Fibroblast of the aortic adventitia (primary cell): ENCODE measurements at regions not wholly inside any gene's neighbourhood (a gene's known extent, or its start where the extent isn't known, plus 50 kb on each side); places are given as distances from the start of the nearest gene placed in this dataset.

Experiments
- DNase-seq: peaks from one replicate; pipeline ENCODE4 v3.0.0-alpha.2; 2010; ENCODE audit warnings: low read depth
- H3K4me3 ChIP-seq: 2 replicates; pipeline ENCODE4 v1.5.1; 2011; ENCODE audit warnings: low read depth, mild to moderate bottlenecking, control low read depth, low read length, moderate library complexity
- TF ChIP-seq, protein P1 (sequence below): IDR thresholded peaks from 2 replicates; pipeline ENCODE4 v1.5.1; 2011; ENCODE audit warnings: mild to moderate bottlenecking, low read length, control low read depth, inconsistent platforms; ENCODE audit not compliant: insufficient read depth

DNA sequence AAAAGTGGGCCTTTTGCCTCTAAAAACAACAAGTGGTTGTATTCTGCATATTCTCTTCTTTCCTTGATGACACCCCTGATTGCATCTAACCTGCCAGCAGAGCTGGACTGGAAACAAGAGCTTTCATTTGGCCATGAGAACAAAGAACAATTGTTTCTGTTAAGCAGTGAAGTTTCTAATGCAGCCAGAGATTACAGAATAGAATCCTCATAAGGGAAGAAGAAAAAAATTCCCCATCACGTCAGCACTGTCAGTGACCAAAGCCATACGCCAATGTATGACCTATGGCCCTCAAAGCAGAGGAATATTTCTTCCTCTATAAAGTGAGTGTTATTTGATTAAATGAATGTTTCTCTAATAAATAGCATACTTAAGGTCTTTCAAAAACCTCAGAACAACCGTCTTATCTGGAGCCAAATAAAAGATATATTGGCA, 529.1 kb upstream of the INTU start:
- no peak overlapping the region for H3K4me3 ChIP-seq
- TF ChIP-seq, protein P1, sequence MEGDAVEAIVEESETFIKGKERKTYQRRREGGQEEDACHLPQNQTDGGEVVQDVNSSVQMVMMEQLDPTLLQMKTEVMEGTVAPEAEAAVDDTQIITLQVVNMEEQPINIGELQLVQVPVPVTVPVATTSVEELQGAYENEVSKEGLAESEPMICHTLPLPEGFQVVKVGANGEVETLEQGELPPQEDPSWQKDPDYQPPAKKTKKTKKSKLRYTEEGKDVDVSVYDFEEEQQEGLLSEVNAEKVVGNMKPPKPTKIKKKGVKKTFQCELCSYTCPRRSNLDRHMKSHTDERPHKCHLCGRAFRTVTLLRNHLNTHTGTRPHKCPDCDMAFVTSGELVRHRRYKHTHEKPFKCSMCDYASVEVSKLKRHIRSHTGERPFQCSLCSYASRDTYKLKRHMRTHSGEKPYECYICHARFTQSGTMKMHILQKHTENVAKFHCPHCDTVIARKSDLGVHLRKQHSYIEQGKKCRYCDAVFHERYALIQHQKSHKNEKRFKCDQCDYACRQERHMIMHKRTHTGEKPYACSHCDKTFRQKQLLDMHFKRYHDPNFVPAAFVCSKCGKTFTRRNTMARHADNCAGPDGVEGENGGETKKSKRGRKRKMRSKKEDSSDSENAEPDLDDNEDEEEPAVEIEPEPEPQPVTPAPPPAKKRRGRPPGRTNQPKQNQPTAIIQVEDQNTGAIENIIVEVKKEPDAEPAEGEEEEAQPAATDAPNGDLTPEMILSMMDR = no peak
- DNase-seq = peak; percentile 40

DNA sequence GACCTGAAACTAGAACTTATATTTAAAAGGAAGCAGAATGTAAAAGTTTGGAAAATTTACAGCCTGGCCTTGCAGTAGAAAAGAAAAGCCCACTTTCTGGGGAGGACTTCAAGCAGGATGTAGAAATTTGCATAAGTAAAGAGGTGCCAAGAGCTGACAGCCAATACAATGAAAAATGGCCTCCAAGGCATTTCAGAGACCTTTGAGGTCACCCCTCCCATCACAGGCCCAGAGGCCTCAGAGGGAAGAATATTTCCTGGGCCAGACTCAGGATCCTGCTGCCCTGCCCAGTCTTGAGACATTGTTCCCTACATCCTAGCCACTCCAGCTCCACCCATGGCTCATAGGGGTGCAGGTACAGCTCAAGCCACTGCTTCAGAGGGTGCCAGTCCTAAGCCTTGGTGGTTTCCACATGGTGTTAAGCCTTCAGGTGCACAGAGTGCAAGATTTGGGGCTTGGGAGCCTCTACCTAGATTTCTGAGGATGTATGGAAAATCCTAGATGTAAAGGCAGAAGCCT, 518.9 kb upstream of the INTU start:
- TF ChIP-seq, protein P1 = no peak
- no peak for DNase-seq

DNA sequence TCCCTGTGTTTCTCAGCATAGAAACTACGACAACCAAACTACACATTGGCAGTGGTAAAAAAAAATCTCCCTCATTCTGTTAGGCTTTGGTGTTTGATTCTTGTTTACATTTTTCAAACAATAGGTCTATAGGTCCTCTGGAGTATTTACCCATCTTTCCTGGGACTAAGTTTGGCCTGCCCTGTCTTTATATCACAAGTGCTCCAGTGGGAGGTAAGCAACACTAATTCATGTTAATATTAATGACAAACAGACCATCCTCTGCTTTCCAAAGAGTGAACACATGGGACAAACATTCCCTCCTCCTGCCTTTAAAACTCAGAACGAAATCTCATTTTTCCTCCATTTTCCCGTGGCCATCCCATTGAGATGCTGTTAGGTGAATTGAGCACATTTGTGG, 514.1 kb upstream of the INTU start:
- no peak overlapping the region for H3K4me3 ChIP-seq
- DNase-seq = no peak
- TF ChIP-seq, protein P1 = no peak

More for the DNA sequence above, 518.9 kb upstream of the INTU start:
- H3K4me3 ChIP-seq = no peak overlapping the region

DNA sequence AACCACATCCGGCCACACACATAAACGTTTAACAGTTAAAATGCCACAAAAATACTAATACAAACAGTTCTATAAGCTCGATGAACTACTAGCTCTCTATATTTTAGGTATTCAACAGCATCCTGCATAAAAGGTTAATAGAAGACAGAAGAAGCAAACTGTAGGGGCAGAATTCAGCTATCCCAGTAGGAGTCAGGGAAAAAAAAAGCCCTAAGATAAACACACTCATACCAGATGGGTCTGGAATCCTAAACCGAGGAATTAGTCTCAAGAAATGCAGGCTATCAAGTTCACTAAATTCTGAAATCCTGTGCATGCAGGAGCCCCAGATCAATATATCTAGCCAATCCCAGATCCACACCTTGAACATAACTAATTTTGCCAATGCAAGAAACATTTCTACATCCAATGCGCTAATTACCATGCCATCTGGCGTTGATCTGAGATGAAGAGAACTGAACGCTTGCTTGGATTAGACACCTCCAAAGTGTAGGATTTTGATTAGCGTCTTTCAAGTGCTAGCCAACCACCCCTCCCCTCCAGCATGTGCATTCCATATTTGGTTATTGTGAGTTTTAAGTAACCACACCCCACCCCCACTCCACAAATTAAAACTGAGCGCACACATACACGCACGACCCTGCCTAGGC, 512.2 kb upstream of the INTU start:
- no peak overlapping the region for H3K4me3 ChIP-seq
- TF ChIP-seq, protein P1 = no peak
- DNase-seq = no peak

DNA sequence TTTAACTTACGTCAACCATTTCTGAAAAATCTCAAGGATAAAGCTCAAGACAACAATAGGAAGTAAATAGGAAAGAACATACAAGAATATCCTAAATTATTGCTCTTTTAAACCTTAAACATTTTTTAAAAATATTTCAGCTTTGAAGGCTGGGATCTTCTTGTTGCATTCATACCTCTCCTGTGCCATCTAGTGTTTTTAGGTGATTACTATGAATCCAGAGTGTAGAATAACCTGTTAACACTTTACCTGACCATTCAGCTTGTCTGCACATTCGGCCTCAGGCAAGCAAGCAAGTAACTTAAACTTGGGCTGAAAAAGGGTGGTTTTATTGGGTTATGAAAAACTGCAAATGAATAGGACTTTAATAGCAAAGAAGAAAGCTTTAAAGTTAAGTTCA, 507.8 kb upstream of the INTU start:
- TF ChIP-seq, protein P1 = peak; percentile 36
- DNase-seq = peak; percentile 44
- H3K4me3 ChIP-seq = no peak overlapping the region

DNA sequence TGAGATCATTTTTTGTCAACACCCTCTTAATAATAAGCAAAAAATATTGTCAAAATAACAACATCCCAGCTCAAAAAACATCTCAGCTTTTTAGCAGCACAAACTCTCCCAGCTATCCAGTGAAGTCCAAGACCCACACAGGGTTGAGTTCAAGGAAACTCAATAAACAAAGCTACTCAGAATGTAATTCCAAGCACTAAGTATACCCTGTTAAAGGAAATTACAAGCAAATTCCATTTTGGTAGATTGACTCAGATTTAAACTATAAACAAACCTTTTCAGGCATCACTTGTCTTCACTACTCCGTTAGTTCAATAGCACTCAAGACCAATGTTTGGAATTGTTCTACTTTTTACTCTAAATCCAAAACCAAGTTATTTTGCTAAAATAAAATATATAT, 506.0 kb upstream of the INTU start:
- TF ChIP-seq, protein P1 = no peak
- no peak overlapping the region for H3K4me3 ChIP-seq
- DNase-seq = no peak

DNA sequence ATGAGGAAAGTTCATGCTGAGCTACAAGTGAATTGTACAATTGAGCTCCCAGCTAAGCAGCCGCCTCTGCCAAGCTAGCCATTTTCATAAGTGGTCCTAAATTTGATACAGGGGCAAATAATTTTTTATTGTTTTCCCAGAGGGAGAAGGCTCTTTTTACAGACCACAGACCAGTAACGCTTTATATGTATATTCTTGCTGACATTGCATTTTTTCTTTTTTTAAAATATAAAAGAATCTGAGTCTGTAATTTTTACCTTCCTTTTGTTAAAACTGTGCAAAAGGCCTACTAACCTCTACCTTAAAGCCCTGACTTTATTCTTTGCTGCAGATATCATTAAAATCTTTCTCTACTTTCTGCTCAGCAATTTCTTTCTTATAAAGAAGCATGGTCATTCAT, 501.2 kb upstream of the INTU start:
- TF ChIP-seq, protein P1 = no peak

More for the DNA sequence above, 501.2 kb upstream of the INTU start:
- no peak overlapping the region for H3K4me3 ChIP-seq
- no peak for DNase-seq
